HFFc6 (cell line): ENCODE measurements at regions not wholly inside any gene's neighbourhood (a gene's known extent, or its start where the extent isn't known, plus 50 kb on each side); places are given as distances from the start of the nearest gene placed in this dataset.

Source experiments
- DNase-seq: peaks from one replicate; pipeline ENCODE4 v3.0.0-alpha.2; 2018
- H3K27ac Mint-ChIP-seq: 2 replicates; pipeline ENCODE4 v1.8.0; 2020; ENCODE audit warnings: mild to moderate bottlenecking, mixed read lengths
- H3K27me3 Mint-ChIP-seq: 2 replicates; pipeline ENCODE4 v1.8.0; 2021; ENCODE audit warnings: mild to moderate bottlenecking, moderate library complexity, mixed read lengths; ENCODE audit not compliant: insufficient read depth
- H3K36me3 Mint-ChIP-seq: 2 replicates; pipeline ENCODE4 v1.8.0; 2021; ENCODE audit warnings: low read depth, mixed read lengths
- H3K4me1 Mint-ChIP-seq: 2 replicates; pipeline ENCODE4 v1.8.0; 2020; ENCODE audit warnings: low read depth, mixed read lengths
- H3K4me3 Mint-ChIP-seq: 2 replicates; pipeline ENCODE4 v1.8.0; 2020; ENCODE audit warnings: mild to moderate bottlenecking, moderate library complexity, mixed read lengths
- H3K9me3 Mint-ChIP-seq: 2 replicates; pipeline ENCODE4 v1.8.0; 2020; ENCODE audit warnings: mild to moderate bottlenecking, mixed read lengths
- CTCF ChIP-seq: fragments of 200-600 bp; sonication (generic); IDR thresholded peaks from 2 replicates; pipeline ENCODE4 v1.5.0; 2021; ENCODE audit warnings: antibody characterized with exemption, mild to moderate bottlenecking

GRCh38 chr20:47418069-47418757, 61.7 kb upstream of the ZMYND8 start:
- Mint-ChIP-seq H3K4me3 (no peak overlapping the region), H3K27me3 (peaks cover 4% of the 10 kb centered on the region), H3K27ac (no peak overlapping the region; the same call in 1 of the 2 replicates), H3K4me1 (peaks cover 7% of the 10 kb centered on the region), H3K36me3 (no peaks in the 10 kb centered on the region), H3K9me3 (no peaks in the 10 kb centered on the region)
- no peak for DNase-seq
- TF ChIP-seq CTCF: no peak

- DNase-seq: no peak
- no peak overlapping the region for H3K4me3 Mint-ChIP-seq
- TF ChIP-seq CTCF: no peak
- H3K27me3 Mint-ChIP-seq: peaks cover 4% of the 10 kb centered on the region
- H3K27ac Mint-ChIP-seq: no peak overlapping the region
- no peaks in the 10 kb centered on the region for H3K36me3 Mint-ChIP-seq
- peaks cover 7% of the 10 kb centered on the region for H3K4me1 Mint-ChIP-seq
- H3K9me3 Mint-ChIP-seq: no peaks in the 10 kb centered on the region
Observed at GRCh38 chr20:47419953-47420514, 63.5 kb upstream of the ZMYND8 start.

GRCh38 chr20:47421076-47421475, 64.6 kb upstream of the ZMYND8 start:
- no peak for TF ChIP-seq CTCF
- no peak for DNase-seq
- Mint-ChIP-seq H3K27ac (no peak overlapping the region), H3K4me1 (peaks cover 7% of the 10 kb centered on the region), H3K27me3 (peaks cover 4% of the 10 kb centered on the region), H3K4me3 (no peak overlapping the region), H3K9me3 (peaks cover under 1% of the 10 kb centered on the region; the same call in 1 of the 2 replicates), H3K36me3 (no peaks in the 10 kb centered on the region)

GRCh38 chr20:47423586-47423985, 67.1 kb upstream of the ZMYND8 start:
- Mint-ChIP-seq H3K36me3 (peaks cover 16% of the 10 kb centered on the region), H3K27me3 (peaks cover 2% of the 10 kb centered on the region; the same call in 1 of the 2 replicates), H3K9me3 (peaks cover 26% of the 10 kb centered on the region), H3K4me3 (no peak overlapping the region), H3K27ac (no peak overlapping the region), H3K4me1 (no peaks in the 10 kb centered on the region; the same call in 1 of the 2 replicates)
- TF ChIP-seq CTCF: no peak
- DNase-seq: no peak

GRCh38 chr20:47427067-47427466, 70.6 kb upstream of the ZMYND8 start:
- no peak for TF ChIP-seq CTCF
- H3K36me3 Mint-ChIP-seq: peaks cover 16% of the 10 kb centered on the region
- H3K27me3 Mint-ChIP-seq: peaks cover 7% of the 10 kb centered on the region
- H3K27ac Mint-ChIP-seq: no peak overlapping the region
- no peak for DNase-seq
- H3K9me3 Mint-ChIP-seq: peaks cover 33% of the 10 kb centered on the region
- peaks cover 2% of the 10 kb centered on the region; the same call in 1 of the 2 replicates for H3K4me1 Mint-ChIP-seq
- H3K4me3 Mint-ChIP-seq: no peak overlapping the region
